Loucy (cell line): ENCODE measurements at regions not wholly inside any gene's neighbourhood (a gene's known extent, or its start where the extent isn't known, plus 50 kb on each side); places are given as distances from the start of the nearest gene placed in this dataset.

Experiments used
- CTCF ChIP-seq: fragments of 200-600 bp; sonication (generic); conservative IDR thresholded peaks from 2 replicates; pipeline ENCODE4 v1.5.1; 2014; ENCODE audit warnings: mild to moderate bottlenecking, antibody characterized with exemption, low read length
- EZH2phosphoT487 ChIP-seq: fragments of 200-600 bp; IDR thresholded peaks from 2 replicates; pipeline ENCODE4 v1.6.1; 2018; ENCODE audit warnings: antibody characterized with exemption, mild to moderate bottlenecking, moderate library complexity, borderline replicate concordance

GRCh38 chr16:11445486-11445885, 100.2 kb downstream of the RMI2 start:
- TF ChIP-seq CTCF (no peak), EZH2phosphoT487 (no peak)
